Gastroesophageal sphincter (tissue), 4 donors: ENCODE measurements at regions not wholly inside any gene's neighbourhood (a gene's known extent, or its start where the extent isn't known, plus 50 kb on each side); places are given as distances from the start of the nearest gene placed in this dataset.

Experiments
- ATAC-seq: fragments of 150-250 bp; one replicate; pipeline ENCODE4 v1.9.1; 2016; ENCODE audit warnings: mild to moderate bottlenecking, moderate library complexity
- H3K27ac ChIP-seq, 4 donors: fragments of 200-600 bp; sonication (generic) in 3 of 4; 1 replicate in 3 of 4; 2 replicates in 1 of 4; pipeline ENCODE4 v1.5.1; 2016 to 2019
- H3K27me3 ChIP-seq: fragments of 200-600 bp; sonication (generic); one replicate; pipeline ENCODE4 v1.5.1; 2019
- H3K36me3 ChIP-seq, 2 donors: fragments of 200-600 bp; sonication (generic); one replicate each; pipeline ENCODE4 v1.5.1; 2019; ENCODE audit warnings: control low read depth in 1 of 2
- H3K4me1 ChIP-seq, 3 donors: fragments of 200-600 bp; sonication (generic); 1 replicate in 2 of 3; 2 replicates in 1 of 3; pipeline ENCODE4 v1.5.1; 2016 to 2019; ENCODE audit warnings: control low read depth in 2 of 3
- H3K4me3 ChIP-seq, 2 donors: fragments of 200-600 bp; sonication (generic); one replicate each; pipeline ENCODE4 v1.5.1; 2019; ENCODE audit warnings: mild to moderate bottlenecking in 1 of 2, moderate library complexity in 1 of 2
- H3K9me3 ChIP-seq, 3 donors: fragments of 200-600 bp; sonication (generic); one replicate each; pipeline ENCODE4 v1.5.1; 2017 to 2019; ENCODE audit warnings: control low read depth in 2 of 3
- CTCF ChIP-seq, 4 experiments: fragments of 200-600 bp in 2 of 4; fragments of 450-650 bp in 2 of 4; sonication (generic) in 1 of 4; IDR thresholded peaks; one replicate each; pipeline ENCODE4 v1.5.1; 2017 to 2019; ENCODE audit warnings: antibody characterized with exemption in 4 of 4, mild to moderate bottlenecking in 2 of 4, moderate library complexity in 2 of 4
- EP300 ChIP-seq: sonication (generic); formaldehyde crosslinking; IDR thresholded peaks from one replicate; pipeline ENCODE4 v1.6.1; 2017; ENCODE audit warnings: antibody characterized with exemption, mild to moderate bottlenecking
- POLR2A ChIP-seq, 2 donors: fragments of 450-650 bp; IDR thresholded peaks; one replicate each; pipeline ENCODE4 v1.6.1; 2017; ENCODE audit warnings: antibody characterized with exemption in 2 of 2, mild to moderate bottlenecking in 2 of 2, moderate library complexity in 1 of 2
- POLR2AphosphoS5 ChIP-seq: sonication (generic); formaldehyde crosslinking; IDR thresholded peaks from one replicate; pipeline ENCODE4 v1.6.1; 2017; ENCODE audit warnings: antibody characterized with exemption
- WGBS, 2 donors: methylation state at CpG; one replicate each; pipeline ENCODE4 v1.1.5; 2018; ENCODE audit warnings: low coverage in 1 of 2; 5-methylcytosine and 5-hydroxymethylcytosine counted together

GRCh38 chr12:124173692-124174091 is 121.2 kb upstream of the RFLNA start:
- H3K27me3 ChIP-seq: no peaks in the 10 kb centered on the region
- no peaks in the 10 kb centered on the region for H3K4me1 ChIP-seq
- no peaks in the 10 kb centered on the region for H3K36me3 ChIP-seq
- 82 to 90% methylated on average over 4 to 6 of the region's 7 CpGs for WGBS, 2 donors
- no peak for TF ChIP-seq POLR2A (IDR thresholded peaks at IDR 0.05)
- no peak for TF ChIP-seq POLR2AphosphoS5
- no peak for TF ChIP-seq EP300
- no peak for TF ChIP-seq CTCF (IDR thresholded peaks at IDR 0.05)
- no peak overlapping the region for H3K4me3 ChIP-seq
- ATAC-seq: no peak
- H3K27ac ChIP-seq: no peak overlapping the region
- no peaks in the 10 kb centered on the region for H3K9me3 ChIP-seq

GRCh38 chr12:124174451-124175348 is 120.2 kb upstream of the RFLNA start:
- Histone ChIP-seq H3K9me3 (no peaks in the 10 kb centered on the region), H3K27me3 (no peaks in the 10 kb centered on the region), H3K36me3 (no peaks in the 10 kb centered on the region), H3K27ac (no peak overlapping the region), H3K4me3 (no peak overlapping the region), H3K4me1 (no peaks in the 10 kb centered on the region)
- TF ChIP-seq POLR2AphosphoS5 (no peak), POLR2A (IDR thresholded peaks at IDR 0.05) (no peak), CTCF (IDR thresholded peaks at IDR 0.05) (no peak), EP300 (no peak)
- ATAC-seq: no peak
- 64 to 66% methylated on average over 3 to 8 of the region's 17 CpGs for WGBS, 2 donors

- Histone ChIP-seq H3K4me3 (no peak overlapping the region), H3K9me3 (no peaks in the 10 kb centered on the region), H3K36me3 (no peaks in the 10 kb centered on the region), H3K27ac (no peak overlapping the region), H3K4me1 (no peaks in the 10 kb centered on the region), H3K27me3 (no peaks in the 10 kb centered on the region)
- no peak for TF ChIP-seq POLR2A (IDR thresholded peaks at IDR 0.05)
- TF ChIP-seq POLR2AphosphoS5: no peak
- no peak for TF ChIP-seq EP300
- TF ChIP-seq CTCF (IDR thresholded peaks at IDR 0.05): no peak
- no peak for ATAC-seq
- 63 to 100% methylated on average over 1 to 5 of the region's 9 CpGs for WGBS, 2 donors
Measured at GRCh38 chr12:124175704-124176103, 119.2 kb upstream of the RFLNA start.

GRCh38 chr12:124177276-124177950 is 117.5 kb upstream of the RFLNA start:
- TF ChIP-seq POLR2A (IDR thresholded peaks at IDR 0.05) (no peak), CTCF (IDR thresholded peaks at IDR 0.05) (no peak), POLR2AphosphoS5 (no peak), EP300 (no peak)
- ATAC-seq: no peak
- no peaks in the 10 kb centered on the region for H3K9me3 ChIP-seq
- no peak overlapping the region for H3K27ac ChIP-seq
- WGBS, 2 donors: 88 to 92% methylated on average over 2 to 10 of the region's 10 CpGs
- no peaks in the 10 kb centered on the region for H3K27me3 ChIP-seq
- H3K4me3 ChIP-seq: no peak overlapping the region
- no peaks in the 10 kb centered on the region for H3K4me1 ChIP-seq
- no peaks in the 10 kb centered on the region for H3K36me3 ChIP-seq
